ENCODE measurements at regions not wholly inside any gene's neighbourhood (a gene's known extent, or its start where the extent isn't known, plus 50 kb on each side); places are given as distances from the start of the nearest gene placed in this dataset.

DNA sequence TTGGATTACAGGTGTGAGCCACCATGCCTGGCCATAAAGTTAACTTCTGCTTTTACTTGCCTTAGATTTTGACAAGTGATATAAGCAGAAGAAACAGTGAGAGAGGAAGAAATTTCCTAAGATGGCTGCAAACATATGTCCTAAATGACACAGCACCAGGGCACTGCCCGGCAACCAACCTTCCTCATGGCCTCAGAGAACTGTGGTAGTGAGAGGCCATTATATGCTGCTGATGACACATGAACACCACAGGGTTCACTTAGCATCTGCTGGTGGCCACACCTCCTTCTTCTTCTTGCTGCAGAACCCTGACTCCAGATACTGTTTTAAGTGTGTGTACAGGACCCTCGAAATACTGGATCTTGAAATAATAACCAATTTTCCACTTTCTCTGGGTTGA lies 88.2 kb downstream of the KCTD12 start:
- WGBS, 2 donors, result 78 to 81% methylated on average over 2 of the region's 2 CpGs
- Histone ChIP-seq H3K9me3 (no peaks in the 10 kb centered on the region), H3K4me1 (peaks cover 0 to 3% (median under 1%) of the 10 kb centered on the region in 4 donors), H3K27me3 (no peaks in the 10 kb centered on the region), H3K4me3 (no peak overlapping the region), H3K27ac (no peak overlapping the region), H3K36me3 (no peaks in the 10 kb centered on the region)
- ATAC-seq (ENCODE audit: low FRiP score in 2 of 2) (peak; percentile 58 to 73), DNase-seq (peak in 1 of 2 donors; percentile 61)
- TF ChIP-seq, protein P1, sequence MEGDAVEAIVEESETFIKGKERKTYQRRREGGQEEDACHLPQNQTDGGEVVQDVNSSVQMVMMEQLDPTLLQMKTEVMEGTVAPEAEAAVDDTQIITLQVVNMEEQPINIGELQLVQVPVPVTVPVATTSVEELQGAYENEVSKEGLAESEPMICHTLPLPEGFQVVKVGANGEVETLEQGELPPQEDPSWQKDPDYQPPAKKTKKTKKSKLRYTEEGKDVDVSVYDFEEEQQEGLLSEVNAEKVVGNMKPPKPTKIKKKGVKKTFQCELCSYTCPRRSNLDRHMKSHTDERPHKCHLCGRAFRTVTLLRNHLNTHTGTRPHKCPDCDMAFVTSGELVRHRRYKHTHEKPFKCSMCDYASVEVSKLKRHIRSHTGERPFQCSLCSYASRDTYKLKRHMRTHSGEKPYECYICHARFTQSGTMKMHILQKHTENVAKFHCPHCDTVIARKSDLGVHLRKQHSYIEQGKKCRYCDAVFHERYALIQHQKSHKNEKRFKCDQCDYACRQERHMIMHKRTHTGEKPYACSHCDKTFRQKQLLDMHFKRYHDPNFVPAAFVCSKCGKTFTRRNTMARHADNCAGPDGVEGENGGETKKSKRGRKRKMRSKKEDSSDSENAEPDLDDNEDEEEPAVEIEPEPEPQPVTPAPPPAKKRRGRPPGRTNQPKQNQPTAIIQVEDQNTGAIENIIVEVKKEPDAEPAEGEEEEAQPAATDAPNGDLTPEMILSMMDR (IDR thresholded peaks at IDR 0.05), result no peak
- TF ChIP-seq POLR2AphosphoS5 (IDR thresholded peaks at IDR 0.05) (no peak), EP300 (IDR thresholded peaks at IDR 0.05) (no peak)

DNA sequence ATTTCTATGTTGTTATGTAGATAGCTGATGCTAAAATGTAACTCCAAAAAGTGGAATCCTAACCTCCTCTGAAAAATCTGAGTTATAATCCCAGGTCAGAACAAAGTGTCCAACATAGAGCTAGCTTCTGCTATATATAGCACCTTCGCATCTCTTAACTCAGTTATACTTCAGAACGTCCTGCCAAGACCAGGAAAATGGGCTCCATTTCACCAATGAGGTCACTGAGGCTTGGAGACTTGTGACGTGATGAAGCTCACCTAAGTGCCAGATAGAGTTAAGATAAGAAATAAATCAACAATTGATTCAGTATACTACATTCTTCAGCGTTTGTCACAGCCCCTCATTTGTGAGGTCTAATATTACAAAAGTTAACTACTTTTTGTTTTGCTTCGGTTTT lies 88.8 kb downstream of the KCTD12 start:
- Histone ChIP-seq H3K27ac (no peak overlapping the region), H3K9me3 (no peaks in the 10 kb centered on the region), H3K36me3 (no peaks in the 10 kb centered on the region), H3K4me1 (peaks cover 0 to 6% (median 2%) of the 10 kb centered on the region in 4 donors), H3K27me3 (no peaks in the 10 kb centered on the region), H3K4me3 (no peak overlapping the region)
- DNase-seq, result no peak
- ATAC-seq (ENCODE audit: low FRiP score in 2 of 2), result no peak
- TF ChIP-seq EP300 (IDR thresholded peaks at IDR 0.05) (no peak), POLR2A (IDR thresholded peaks at IDR 0.05) (no peak), POLR2AphosphoS5 (IDR thresholded peaks at IDR 0.05) (no peak)
- TF ChIP-seq, protein P1 (IDR thresholded peaks at IDR 0.05), result no peak
- 74 to 84% methylated on average over 5 of the region's 5 CpGs for WGBS, 2 donors

DNA sequence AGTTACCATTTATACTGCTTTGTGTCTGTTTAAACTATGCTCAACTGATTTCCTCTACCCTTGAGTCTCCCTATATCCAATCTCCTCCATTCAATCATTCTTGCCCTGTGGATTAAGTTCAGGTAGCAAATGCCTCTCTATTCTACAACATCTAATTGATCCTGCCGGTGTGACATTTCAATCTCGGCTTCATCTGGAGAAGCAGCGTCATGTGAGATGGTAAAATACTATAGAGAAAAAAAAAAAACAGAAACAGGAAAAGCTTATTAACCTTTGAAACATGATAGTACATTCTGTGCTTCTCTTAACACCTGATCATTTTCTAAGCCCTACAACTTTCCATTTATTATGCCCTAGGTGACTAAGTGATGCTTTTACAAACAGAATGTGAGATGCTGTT lies 89.4 kb downstream of the KCTD12 start:
- Histone ChIP-seq H3K27me3 (no peaks in the 10 kb centered on the region), H3K36me3 (no peaks in the 10 kb centered on the region), H3K9me3 (no peaks in the 10 kb centered on the region), H3K4me3 (no peak overlapping the region), H3K4me1 (peaks cover 0 to 6% (median 2%) of the 10 kb centered on the region in 4 donors), H3K27ac (no peak overlapping the region)
- TF ChIP-seq POLR2AphosphoS5 (IDR thresholded peaks at IDR 0.05) (no peak), POLR2A (IDR thresholded peaks at IDR 0.05) (no peak), EP300 (IDR thresholded peaks at IDR 0.05) (no peak)
- TF ChIP-seq, protein P1 (IDR thresholded peaks at IDR 0.05), result no peak
- 85 to 98% methylated on average over 3 of the region's 3 CpGs for WGBS, 2 donors
- no peak for DNase-seq
- no peak for ATAC-seq (ENCODE audit: low FRiP score in 2 of 2)

DNA sequence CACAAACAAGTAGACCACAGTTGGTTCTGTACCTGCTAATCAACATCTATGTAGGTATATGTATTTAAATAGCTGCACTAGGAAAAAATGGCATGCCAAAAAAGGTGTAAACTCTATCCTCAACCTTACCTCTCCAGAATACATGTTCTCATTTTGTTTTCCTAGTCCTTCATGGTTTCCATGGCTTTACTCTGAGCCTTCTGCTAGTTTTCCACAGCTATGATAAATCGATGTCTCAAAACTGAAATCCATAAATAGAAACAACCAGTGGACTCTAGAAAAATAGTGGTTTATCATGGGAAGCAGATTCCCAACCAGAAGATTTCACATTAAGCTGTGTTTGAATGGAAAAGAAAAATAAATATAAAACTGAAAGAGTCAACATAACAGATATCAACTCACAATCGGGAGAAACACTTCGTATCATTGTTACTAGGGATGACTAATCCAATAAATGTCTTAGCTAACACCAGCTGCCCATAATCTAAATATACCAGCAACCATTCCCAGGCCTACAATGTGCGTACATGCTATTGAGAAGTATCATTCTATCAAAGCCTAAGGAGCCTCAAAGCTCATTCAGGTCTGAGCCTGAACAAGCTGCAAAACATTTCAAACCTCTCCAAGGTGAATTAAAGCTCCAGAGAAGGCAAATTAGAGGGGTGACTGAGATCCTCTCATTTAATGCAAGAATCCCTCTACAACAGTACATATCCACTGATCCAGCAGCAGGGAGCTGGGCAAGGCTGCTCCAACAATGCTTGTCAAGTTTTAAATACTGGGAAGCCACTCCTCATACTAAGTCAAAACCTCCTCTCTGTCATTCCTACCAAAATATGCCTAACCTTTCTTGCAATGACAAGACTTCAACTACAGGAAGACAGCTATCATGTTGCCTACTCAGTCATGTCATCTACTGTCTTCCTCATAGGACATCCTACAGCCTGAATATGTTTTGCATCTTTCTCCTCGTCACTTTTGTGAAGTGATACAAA lies 90.2 kb downstream of the KCTD12 start:
- H3K27ac ChIP-seq, result no peak overlapping the region
- no peak for ATAC-seq (ENCODE audit: low FRiP score in 2 of 2)
- TF ChIP-seq, protein P1 (IDR thresholded peaks at IDR 0.05), result no peak
- no peak for TF ChIP-seq POLR2A (IDR thresholded peaks at IDR 0.05)
- no peak for TF ChIP-seq POLR2AphosphoS5 (IDR thresholded peaks at IDR 0.05)
- TF ChIP-seq EP300 (IDR thresholded peaks at IDR 0.05), result no peak
- peaks cover 0 to 6% (median 2%) of the 10 kb centered on the region in 4 donors for H3K4me1 ChIP-seq
- no peaks in the 10 kb centered on the region for H3K9me3 ChIP-seq
- 76 to 89% methylated on average over 4 to 5 of the region's 5 CpGs for WGBS, 2 donors
- no peak for DNase-seq
- no peaks in the 10 kb centered on the region for H3K36me3 ChIP-seq
- H3K27me3 ChIP-seq, result no peaks in the 10 kb centered on the region
- H3K4me3 ChIP-seq, result no peak overlapping the region

Data from upper lobe of left lung (tissue), 6 donors.